ENCODE measurements at regions not wholly inside any gene's neighbourhood (a gene's known extent, or its start where the extent isn't known, plus 50 kb on each side); places are given as distances from the start of the nearest gene placed in this dataset.

- no peak for TF ChIP-seq CTCF (IDR thresholded peaks at IDR 0.05 in 8 of 11, conservative IDR thresholded peaks at IDR 0.05 in 3 of 11)
- TF ChIP-seq POLR2A (IDR thresholded peaks at IDR 0.05), result no peak
These were observed 89.9 kb upstream of the ECI2 start for GRCh38 chr6:4225161-4225872.

All from spleen (tissue), 7 donors.